Cardiac septum (tissue), 1 donor: ENCODE measurements at regions not wholly inside any gene's neighbourhood (a gene's known extent, or its start where the extent isn't known, plus 50 kb on each side); places are given as distances from the start of the nearest gene placed in this dataset.

Experiments used
- DNase-seq: peaks from one replicate; pipeline ENCODE4 v3.0.0-alpha.2; 2020; ENCODE audit warnings: low spot score
- intact Hi-C: fragments of 100-400 bp; cut with DNase I; formaldehyde crosslinking; loops from one replicate; pipeline ENCODE4 v1.14.0; 2022
- donor health status: DM: no; HTN: no; CAD: no.

DNA sequence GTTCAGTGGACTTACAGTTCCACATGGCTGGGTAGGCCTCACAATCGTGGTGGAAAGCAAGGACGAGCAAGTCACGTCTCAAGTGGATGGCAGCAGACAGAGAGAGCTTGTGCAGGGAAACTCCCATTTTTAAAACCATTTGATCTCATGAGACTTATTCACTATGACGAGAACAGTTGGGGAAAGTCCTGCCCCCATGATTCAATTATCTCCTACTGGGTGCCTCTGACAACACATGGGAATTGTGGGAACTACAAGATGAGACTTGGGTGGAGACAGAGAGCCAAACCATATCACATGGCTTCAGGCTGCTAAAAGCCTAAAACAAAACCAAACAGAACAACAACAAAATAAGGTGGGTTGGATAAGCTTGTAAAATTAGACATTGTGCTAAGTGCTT is 194.4 kb upstream of the CPEB2 start:
- intact Hi-C loops = no loop called here
- no peak for DNase-seq

DNA sequence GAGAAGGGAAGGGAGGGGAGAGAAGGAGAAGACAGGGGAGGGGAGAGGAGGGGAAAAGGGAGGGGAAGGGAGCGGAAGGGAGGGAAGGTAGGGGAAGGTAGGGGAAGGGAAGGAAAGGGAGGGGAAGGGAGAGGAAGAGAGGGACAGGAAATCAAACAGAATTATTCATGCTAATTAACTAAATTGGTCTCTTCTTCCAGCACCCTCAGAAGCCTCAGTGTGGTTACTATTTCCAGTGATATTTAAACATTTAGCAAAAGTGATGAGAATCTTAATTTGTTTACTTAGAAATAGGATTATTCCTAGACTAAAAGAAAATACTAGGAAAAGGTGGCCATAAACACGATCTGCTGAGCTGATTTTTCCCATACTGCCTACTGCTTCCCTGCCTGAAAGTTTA is 193.1 kb upstream of the CPEB2 start:
- no peak for DNase-seq
- intact Hi-C loops = no loop called here

DNA sequence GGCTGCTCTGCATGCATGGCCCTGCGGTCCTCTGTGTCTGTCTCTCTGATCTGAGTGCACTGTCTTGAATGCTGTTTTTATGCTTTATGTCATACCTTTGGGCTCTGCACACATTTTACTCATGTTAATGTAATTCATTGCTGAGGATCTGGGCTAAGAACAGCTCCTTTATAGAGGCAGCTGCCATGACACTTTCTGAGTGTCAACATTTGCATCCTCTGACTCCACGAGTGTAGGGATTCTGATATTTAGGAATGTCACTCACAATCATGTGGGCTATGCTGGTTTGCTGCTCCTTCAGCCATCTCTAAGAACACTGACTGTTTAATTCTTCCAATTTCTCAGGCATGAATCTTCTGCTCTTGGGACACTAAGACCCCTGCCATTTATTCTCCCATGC is 192.2 kb upstream of the CPEB2 start:
- intact Hi-C loops = no loop called here

DNA sequence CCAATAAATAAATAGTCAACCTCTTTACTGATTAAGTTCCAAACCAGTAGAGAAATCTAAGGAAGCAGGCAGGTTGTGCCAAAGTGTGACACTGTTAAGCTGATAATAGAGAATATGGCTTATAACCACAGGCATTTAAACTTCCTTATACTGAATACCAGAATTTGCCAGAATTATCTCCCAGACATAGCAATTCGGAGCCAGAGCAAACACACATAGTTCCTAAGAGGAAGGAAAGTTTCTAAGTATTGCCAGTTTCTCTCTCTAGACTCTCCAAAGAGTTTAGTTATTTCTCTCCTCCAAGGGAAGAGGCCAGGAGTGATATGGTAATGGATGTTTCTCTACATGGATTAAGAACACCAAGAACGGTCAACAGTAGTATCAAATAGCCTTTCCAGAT is 191.7 kb upstream of the CPEB2 start:
- intact Hi-C loops = no loop called here

More for the DNA sequence above, 192.2 kb upstream of the CPEB2 start:
- DNase-seq = no peak

DNA sequence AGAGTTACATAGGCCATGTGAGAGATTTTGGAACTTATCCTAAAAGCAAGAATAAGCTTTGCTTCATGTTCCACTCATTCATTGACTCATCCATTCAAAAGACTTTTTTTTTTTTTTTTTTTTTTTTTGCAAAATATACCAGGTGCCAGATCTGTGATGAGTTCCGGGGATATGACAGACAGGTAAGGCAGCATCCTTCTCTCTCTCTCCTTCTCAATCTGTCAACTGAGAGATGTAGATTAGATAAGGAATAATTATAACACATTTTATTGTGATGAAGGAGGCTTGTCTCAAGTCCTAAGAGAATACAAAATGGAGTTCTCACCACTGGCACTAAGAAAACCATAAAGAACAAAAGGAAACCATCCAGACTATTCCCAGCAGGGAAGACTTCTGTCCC is 190.2 kb upstream of the CPEB2 start:
- no peak for DNase-seq
- intact Hi-C loops = no loop called here

More for the DNA sequence above, 191.7 kb upstream of the CPEB2 start:
- DNase-seq = no peak

DNA sequence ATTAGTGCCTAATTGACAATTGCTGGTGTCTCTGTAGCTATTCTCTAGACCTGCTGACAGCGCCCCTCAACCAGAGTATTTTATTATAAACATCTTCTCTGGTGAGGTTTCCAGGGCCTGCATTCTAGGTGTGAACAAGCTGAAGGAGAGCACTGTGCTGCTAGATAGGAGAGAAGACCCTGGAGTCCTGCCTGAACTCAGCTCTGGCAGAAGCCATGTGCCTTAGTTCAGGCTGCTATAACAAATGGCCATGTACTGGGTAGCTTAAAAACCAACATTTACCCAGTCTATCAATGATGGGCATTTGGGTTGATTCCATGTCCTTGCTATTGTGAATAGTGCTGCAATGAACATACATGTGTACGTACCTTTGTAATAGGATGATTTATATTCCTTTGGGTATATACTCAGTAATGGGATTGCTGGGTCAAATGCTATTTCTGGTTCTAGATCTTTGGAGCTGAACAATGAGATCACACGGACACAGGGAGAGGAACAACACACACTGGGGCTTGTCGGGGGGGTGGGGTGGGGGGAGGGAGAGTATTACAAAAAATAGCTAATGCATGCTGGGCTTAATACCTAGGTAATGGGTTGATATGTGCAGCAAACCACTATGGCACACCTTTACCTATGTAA is 185.5 kb upstream of the CPEB2 start:
- DNase-seq = no peak
- intact Hi-C loops = no loop called here

DNA sequence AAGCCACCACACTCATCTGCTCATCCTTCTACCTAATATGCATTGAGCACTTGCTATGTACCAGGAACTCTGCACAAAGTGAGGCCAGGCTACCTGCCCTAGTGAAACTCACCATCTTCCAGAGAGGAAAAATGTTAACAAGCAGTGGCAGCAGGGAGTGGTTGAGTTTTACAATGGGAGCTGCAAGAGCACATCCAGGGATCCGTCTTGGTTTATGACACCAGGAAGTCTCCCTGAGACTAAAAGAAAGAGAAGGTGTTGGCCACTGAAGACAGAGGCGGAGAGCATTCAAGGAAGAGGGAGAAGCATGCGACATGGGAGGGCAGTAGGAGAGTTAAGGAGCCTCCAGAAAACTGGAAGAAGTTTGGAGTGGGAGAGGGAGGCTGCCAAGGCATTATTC is 178.1 kb upstream of the CPEB2 start:
- intact Hi-C loops = no loop called here
- no peak for DNase-seq

DNA sequence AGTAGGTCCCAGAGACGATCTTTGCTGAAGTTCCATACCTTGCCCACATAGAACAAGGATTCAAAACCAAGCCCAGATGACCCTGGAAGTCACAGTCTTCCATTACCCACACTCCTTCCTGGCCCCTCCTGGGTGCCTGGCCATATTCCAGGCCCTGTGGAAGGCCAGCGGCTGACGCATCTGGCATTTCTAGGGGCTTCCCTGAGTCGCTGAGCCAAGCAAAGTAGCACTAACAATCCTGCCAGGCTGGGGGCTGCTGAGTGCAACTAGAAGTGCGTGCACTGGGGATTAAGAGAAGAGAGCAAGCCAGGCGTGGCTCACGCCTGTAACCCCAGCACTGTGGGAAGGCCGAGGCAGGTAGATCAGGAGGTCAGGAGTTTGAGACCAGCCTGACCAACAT is 175.2 kb upstream of the CPEB2 start:
- intact Hi-C loops = no loop called here
- DNase-seq = no peak

DNA sequence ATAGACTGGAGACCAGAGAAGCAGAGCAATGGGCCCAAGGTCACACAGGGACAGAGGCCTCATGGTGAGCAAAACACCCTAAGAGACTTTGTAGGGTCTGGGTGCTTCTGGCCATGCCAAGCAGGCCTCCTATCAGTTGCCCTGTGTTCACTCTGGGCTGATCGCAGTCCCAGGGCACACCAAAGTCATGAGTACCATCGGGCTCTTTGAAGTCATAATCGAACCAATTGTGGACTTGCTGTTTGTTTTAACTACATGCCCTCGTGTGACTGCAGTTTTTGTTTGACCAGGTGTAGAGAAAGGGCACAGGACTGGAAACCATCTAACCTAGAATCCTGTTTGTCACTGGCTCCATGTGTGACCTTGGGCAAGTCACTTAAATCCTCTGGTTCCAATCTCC is 172.5 kb upstream of the CPEB2 start:
- no peak for DNase-seq
- intact Hi-C loops = no loop called here

DNA sequence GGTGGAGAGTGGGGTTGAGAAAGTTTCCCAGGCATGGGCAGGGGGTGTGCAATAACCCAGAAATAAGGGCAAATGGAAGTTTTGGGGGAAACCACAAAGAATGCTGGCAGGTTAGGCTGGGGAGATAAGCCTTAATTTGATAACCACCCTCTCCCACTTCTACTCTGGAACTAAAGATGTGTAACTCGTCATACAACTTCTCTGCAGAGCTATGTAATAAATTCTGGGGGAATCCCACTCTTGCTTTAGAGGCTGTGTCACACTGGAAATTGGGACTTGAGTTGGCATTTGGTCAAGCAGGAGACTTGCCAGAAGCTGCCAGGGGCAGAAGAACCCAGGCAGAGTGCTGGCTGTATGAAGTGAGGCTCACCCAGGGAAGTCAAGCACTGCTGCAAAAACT is 170.9 kb upstream of the CPEB2 start:
- DNase-seq = no peak
- intact Hi-C loops = no loop called here

DNA sequence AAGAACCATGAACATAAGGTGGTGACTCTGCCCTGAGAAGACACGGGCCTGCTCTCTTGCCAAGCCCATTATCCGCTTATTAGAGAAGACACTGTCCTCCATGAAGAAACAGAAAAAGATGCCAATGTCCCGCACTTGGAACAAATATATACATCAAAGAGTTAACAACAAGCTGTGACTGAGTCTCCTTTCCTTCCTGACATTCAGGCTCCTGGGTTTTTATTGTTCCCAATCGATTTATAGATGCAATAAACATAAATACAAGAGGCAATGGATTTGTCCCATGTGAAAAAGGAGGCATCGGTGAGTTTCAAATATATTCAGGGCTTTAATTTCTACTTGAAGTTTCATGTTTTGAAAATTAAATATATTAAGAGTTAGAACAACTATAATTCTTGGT is 169.2 kb upstream of the CPEB2 start:
- DNase-seq = no peak
- intact Hi-C loops = no loop called here

DNA sequence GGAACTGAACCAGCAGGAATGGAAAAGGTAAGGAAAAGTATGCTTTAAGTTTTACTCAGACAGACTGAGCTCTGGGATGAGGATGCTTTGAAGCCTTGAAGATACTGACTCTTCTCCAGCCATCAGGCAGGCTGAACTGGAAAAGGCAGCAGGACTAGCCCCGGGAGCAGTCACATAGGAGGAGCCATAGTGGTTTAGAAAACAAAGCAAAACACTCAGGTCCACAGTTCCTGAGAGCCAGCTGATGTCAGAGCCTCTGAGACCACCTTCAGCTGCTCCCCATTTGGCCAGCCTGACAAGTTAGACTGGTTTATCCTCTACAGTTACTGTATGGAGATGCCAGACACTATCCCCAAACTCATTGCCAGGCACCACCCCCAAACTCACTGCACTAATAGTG is 167.9 kb upstream of the CPEB2 start:
- DNase-seq = no peak

DNA sequence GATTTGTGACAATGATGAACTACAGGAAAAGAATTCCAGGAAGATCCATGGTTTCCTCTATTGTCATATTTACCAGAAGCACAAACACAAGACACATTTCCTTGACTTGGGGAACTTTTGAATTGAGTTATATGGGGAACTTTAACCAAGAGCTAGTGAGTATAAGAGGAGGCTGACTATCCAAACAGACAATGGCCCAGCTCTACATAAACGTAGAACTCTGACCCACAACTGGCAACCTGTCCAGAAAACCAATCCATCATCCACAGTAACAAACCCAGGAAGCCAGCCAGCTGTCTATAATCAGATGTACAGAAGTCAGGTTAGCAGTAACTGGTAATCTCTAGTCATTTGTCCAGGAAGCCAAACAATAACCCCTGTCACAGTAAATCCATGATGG is 167.0 kb upstream of the CPEB2 start:
- intact Hi-C loops = no loop called here
- no peak for DNase-seq

More for the DNA sequence above, 167.9 kb upstream of the CPEB2 start:
- intact Hi-C loops = no loop called here

DNA sequence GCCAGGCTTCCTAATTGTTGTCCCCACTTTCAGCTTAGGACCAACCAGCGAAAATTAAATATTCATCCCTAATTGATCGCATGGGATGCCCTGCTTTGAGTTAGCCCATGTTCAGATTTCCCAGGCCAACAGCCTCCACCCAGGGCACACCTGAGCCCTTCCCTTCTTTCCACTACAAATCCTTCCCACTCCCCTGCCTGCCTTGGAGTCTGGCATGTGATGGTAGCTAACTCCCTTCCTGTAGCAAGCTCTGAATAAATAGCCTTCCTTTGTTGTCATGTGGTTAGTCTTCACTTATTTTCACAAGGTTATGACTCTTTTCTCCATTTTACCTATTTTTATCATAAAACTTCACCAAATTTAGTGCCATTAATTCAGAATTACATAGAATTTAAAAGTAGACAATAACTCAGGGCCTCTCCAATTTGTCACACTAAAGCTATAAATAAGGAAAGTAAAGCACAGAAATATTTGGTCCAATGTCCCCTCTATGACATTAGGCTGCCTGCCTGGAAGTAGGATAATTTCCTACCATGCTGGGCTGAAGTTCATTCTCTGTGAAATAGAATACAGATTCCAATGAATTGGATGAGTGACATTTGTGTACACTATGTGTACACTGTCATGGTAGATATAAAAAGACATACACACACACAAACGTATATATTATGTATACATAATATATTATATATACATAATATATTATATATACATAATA is 166.4 kb upstream of the CPEB2 start:
- intact Hi-C loops = no loop called here

DNA sequence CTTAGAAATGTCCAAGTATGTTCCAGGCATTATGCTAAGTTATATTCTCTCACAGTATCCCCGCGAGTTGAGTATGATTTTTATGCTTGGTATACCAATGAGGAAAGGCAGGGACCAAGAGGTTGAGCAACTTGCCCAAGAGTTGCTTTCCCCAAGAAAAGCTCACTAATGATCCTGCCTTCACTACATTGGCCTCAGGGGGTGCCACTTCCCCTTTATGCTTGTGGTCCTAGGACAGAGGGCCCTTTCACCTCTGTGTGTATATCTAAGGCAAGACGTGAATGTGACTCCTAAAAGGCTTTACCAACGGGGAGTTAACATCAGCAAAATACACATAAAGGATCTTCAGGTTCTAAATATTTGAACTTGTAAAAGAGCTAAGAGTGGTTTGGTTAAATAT is 164.4 kb upstream of the CPEB2 start:
- intact Hi-C loops = no loop called here

More for the DNA sequence above, 166.4 kb upstream of the CPEB2 start:
- DNase-seq = no peak

DNA sequence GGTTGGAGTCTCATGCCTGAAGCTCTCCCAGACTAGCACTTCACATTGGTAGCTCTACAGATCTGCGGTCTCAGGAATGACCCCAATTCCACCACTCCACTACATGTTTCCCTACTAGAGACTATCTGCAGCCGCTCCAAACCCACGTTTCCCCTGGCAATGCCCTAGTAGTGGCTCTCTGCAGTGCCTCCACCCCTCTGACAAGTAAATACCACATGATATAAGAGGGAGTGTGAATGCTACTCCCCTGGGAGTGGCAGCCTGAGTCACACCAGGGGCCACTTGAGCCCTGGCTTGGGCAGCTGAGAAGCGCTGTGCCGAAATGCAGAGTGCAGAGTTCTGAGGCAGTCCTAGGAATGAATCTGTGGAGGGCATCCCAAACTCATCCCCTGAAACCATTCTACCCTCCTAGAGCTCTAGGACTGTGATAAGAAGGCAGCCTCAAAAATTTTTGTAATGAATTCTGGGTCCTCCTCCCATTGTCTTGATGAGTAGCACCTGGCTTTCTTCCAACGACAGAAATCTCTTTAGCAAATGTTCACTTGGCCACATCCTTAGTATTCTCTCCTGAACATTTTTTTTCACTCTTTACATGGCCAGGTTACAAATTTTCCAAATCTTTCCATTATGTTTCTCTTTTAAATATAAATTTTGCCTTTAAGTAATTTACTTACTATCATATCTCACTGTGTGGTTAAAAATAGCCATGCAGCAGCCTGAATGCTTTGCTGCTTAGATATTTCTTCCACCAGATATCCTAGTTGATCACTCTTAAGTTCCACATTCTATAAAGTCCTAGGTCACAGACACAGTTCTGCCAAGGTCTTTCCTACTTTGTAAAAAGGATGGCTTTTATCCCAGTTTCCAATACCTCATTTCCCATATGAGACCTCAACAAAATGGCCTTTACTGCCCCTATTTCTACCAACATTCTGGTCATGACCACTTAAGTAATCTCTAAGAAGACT is 160.2 kb upstream of the CPEB2 start:
- peak; percentile 76 for DNase-seq
- intact Hi-C loops = loop anchor here (2.0 to 5.0 kb wide), 2 partner anchors 75 to 160 kb away; partner anchors contain the start of gene CPEB2

More for the DNA sequence above, 164.4 kb upstream of the CPEB2 start:
- no peak for DNase-seq

DNA sequence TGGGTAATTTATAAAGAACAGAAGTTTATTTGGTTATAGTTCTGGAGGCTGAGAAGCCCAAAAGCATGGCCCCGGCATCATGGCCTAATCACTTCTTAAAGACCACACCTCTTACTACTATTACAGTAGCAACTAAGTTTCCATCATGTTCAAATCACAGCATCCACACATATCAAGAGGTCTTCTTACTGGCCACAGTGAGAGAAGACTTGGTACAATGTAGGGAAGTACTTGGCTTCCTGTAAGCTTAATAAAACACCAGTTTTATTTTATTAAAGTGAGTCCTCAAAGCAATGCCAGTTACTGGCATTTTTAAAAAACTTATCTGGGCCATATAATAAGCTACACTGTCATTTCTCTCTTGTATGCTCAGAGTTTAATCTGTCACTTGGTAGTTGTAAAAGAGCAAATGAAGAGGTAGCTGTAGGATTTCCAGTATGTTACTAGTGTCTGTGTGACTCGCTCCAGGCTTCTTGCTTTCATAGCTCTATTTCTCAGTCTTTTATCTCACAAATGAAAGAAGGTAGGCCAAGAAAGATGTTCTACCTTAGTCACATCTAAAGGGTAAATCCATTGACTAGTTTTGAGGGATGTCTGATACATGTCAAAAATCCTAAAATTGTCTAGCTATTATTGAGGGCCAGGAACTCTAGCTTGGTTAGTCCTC is 159.2 kb upstream of the CPEB2 start:
- intact Hi-C loops = loop anchor here (2.0 to 5.0 kb wide), 2 partner anchors 74 to 159 kb away; partner anchors contain the start of gene CPEB2
- no peak for DNase-seq

DNA sequence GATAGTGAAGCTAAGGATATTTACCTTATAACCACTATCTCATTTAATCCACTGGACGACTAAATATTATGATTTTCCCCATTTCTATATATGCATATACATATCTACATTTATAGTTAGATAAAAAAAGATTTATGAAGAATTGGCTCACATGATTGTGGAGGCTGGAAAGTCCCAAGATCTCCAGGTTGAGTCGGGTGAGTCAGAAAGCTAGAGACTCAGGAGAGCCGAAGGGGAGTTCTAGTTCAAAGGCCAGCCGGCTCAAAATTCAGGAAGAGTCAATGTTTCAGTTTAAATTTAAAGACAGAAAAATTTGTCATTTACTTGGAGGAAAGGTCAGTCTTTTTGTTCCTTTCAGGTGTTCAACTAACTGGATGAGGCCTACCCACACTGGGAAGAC is 158.2 kb upstream of the CPEB2 start:
- no peak for DNase-seq
- intact Hi-C loops = loop anchor here (5.0 kb wide), 1 partner anchor 158 kb away; the partner anchor contains the start of gene CPEB2

DNA sequence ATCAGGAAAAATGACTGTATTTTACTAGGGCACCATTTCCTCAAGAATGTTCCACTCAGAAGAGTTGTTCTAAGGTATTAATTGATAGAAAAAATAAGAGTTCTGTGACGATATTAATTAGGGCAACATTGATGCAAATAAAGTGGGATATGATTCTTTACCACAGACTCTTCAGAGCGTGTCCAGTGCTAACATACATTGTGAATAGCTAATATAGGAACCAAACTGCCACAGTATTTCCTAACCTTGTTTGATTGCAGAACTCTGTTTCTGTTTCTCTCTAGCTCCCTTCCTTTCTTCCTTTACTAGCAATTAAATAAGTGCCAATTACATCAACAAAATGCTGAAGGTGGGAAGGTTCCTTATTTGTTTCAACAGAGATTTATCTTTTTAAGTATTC is 154.1 kb upstream of the CPEB2 start:
- intact Hi-C loops = no loop called here

More for the DNA sequence above, 154.1 kb upstream of the CPEB2 start:
- DNase-seq = no peak
